ENCODE measurements at regions not wholly inside any gene's neighbourhood (a gene's known extent, or its start where the extent isn't known, plus 50 kb on each side); places are given as distances from the start of the nearest gene placed in this dataset.

DNA sequence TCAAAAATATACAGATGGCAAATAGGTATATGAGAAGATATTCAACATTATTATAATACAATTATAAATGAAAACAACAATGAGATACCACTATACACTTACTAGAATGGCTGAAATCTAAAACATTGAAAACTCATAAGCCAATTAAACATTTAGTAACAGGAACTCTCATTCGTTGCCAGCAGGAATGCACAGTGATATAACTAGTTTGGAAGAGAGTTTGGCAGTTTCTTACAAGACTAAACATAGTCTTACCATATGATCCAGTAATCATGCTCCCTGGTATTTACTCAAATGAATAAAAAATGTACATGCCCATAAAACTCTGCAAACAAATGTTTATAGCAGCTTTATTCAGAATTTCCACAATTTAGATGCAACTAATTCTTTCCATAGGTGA lies 476.2 kb upstream of the COBL start:
- no peak for DNase-seq

DNA sequence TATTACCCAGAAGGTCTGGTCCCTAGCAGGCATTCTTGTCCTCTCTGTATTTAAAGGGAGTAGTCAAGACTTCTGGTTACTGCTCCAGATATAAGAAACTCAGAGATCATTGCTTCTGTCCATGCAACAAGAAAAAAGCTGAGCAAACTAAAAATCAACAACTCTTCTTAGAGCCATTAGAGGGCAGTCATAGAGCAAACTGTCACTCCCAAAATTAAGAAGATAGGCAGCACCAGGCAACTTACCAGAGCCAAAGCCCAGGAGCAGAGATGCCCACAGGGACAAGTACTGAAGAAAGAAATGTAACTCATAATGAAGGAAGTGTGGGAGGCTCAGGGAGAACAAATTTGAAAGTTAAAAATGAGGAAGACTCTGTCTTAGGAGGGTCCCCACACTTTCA lies 472.9 kb upstream of the COBL start:
- DNase-seq = no peak

DNA sequence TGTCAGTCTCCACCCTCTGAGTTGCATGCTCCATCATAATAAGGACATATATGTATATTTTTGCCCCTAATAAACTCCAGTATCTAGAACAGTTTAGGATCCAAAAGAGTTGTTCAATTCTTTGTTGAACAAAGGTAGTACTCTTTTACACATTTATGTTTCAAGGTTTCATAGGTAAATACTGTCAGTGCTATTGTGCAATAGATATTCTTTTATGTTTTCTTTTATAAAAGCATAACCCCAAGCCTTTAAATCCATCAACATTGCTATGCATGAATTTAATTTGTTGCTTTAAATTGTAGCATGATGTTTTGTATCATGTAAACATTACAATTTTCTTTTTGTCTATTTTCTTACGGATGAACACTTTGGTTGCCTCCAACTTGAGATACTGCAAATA lies 469.7 kb upstream of the COBL start:
- DNase-seq = no peak

DNA sequence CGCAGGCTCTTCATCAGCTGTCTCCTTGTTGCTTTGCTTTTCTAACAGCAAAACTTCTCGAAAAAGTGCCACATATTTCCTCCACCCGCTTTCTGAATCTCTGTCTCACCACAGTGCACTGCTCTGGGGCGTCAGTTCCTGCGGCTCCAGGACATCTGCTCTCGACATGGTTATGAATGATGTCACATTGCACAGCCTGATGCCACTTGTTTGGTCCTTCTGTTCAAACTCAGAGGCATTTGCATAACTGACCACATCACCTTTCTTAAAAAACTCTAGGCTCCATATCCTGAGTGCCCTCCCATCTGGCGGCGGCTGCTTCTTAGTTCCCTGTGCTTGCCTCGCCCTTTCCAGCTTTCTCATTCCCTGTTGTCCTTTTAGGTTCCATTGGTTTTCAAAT lies 469.3 kb upstream of the COBL start:
- no peak for DNase-seq

DNA sequence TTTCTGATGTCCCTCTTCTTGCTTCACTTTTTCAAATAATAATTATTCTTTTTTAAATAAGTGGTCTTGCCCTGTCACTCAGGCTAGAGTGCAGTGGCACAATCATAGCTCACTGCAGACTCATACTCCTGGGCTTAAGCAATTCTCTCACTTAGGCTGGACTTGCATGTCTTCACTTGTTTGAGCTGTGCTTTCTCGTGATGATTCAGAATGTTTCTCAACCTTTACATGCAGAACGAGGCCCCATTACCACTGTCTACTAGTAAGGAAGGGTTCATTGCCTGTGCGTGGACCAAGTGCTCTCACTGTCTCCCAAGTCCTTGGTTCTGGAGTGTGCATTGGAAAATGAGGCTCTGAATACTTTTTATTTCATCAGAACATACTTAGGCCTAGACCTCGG lies 468.6 kb upstream of the COBL start:
- no peak for DNase-seq

DNA sequence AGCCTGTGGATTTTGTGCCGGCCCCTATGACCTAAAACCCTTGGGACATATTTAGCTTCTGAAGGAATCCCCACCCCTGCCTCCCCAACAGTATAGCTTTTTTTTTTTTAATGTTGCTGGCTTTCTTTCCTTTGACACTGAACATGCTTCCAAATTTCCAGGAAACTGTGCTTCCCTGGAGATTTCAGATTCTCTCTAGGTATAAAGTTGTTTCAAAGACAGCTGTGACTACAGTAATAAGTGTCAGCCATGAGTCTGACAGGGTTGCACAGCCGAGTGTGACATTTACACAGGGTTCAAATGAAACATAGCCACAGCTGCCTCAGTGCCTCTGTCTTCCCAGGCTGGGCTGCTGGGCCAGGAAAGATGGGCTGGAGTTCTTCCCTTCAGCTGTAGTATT lies 466.6 kb upstream of the COBL start:
- no peak for DNase-seq

DNA sequence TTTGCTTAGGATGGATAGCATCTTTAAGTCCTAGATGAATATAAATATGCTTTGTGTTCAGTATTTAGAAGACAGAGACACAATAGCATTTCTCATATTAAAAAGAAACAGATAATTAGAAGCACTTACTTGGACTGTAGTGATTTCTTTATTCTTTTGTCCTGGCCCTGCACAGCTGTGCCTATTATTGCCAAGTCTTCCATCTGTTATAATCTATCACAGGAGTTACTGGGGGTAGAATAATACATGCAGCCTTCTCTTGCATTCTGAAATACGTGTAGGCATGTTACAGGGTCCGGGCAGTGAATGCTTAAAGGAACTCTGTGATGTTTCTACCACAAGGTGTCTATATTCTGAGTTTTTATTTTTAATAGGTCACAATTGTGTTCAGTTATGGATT lies 461.5 kb upstream of the COBL start:
- DNase-seq = no peak

DNA sequence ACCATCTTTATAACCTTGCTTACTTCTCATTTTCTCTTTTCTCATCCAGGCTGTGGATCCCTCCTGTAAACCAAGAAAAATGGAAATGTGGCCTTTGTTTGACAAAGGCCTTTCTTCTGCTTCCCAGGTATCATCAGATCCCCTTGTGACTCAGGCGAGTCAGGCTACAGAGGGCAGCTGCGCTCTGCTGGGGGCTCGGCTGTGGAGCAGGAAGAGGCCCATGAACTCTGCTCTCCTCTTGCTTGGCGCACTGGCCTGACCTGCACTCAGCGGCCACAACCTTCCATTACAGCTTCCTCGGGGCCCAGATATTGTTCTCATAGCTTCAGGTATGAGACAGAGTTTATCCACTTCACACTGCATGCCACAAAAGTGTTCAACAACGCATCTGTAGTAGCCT lies 457.6 kb upstream of the COBL start:
- no peak for DNase-seq

DNA sequence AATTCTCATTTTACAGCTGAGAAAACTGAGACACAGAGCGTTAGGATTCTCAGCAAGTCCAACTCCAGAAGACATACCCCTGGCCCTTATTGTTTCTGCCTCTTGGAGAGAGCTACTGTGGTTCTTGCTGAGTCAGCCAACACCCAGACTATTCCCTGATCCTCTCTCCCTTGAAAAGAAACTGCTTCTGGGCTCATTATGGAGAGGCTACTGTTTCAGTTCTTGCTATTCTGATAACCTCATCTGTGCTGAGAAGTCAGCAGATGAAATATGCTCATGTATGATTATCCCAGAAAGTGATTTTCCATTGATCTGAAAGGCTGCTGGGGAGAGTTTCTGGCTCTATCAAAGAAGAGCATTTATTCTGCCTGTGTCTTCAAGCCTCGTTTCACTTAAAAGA lies 455.6 kb upstream of the COBL start:
- no peak for DNase-seq

DNA sequence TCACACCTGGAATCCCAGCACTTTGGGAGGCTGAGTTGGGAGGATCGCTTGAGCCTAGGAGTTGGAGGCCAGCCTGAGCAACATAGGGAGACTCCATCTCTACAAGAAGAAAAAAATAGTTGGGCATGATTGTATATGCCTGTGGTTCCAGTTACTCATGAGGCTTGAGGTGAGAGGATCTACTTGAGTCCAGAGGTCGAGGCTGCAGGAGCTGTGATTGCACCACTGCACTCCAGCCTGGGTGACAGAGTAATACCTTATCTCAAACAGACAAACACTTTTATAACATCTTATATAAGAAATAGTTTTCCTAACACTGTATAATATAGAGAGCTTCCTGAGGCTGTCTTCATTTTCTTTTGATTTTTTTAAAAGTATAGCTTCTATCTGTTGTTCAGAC lies 448.4 kb upstream of the COBL start:
- DNase-seq = no peak

DNA sequence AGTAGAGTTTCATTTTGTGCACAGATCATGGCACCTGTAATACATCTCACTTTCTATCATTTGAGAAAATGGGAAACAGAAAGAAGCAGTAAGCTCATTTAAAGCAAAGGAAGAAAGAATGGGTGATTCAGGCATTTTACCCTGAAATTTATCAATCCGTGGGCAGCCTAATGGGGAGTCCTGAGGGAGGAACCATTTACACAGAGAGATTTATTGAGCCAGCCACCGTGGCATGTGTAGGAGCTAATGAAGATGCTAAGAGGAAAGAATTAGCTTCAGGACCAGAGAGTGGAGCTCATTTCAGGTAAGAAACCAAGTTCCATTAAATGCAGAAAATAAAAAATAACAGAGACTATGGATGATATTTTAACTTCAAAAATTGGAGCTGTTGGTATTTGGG lies 443.4 kb upstream of the COBL start:
- DNase-seq = no peak

DNA sequence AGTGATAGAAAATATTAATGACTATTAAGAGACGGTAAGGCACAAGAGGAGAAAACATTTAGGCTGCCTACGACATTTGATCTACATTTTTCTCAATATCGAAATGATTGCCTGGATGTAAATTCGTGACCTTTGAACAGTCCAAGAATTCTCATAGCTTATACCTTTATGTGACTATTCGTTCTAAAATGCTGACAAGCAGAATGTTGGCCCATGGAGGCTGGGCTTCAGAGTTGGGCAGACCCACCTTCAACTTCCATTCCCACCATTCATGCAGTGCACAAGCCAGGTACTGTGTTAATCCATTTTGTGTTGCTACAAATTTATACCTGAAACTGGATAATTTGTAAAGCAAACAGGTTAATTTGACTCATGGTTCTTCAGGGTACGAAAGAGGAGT lies 441.4 kb upstream of the COBL start:
- DNase-seq = no peak

DNA sequence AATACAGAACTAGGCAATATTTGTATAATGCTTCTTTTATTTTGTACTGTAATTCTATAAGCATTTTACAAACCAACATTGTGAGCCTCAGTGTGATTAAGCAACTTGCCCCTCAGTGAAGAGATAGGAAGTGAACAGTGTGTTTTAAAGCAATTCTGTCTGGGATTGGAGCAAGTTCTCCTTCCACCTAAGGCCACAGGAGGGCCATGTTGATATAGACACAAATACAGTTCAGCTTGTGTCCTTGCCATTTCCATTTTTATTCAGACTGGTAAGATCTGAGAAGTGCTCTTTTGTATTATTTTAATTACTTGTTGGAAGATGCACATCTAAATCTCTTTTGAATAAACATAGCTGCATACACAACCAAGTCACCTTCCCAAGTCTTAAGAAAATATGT lies 416.3 kb upstream of the COBL start:
- peak; percentile 0 for DNase-seq

DNA sequence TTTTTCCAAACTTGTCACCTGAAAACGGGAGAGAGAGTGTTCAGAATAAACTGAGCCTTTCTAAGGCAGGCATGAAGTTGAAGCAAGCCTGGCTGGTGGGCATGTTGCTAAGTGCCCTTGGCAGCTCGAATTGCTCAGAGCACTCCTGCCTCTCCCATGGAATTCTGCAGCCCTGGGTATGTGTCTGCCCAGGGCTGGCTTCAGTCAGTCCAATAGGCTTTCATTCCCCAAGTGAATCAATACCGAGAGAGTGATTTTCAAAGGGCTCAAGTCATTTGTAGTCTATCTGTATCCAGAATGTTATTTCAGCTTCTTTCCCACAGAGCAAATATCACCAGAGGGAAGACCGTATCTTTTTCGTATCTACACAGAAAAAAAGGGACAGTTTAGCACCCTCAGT lies 415.5 kb upstream of the COBL start:
- no peak for DNase-seq

DNA sequence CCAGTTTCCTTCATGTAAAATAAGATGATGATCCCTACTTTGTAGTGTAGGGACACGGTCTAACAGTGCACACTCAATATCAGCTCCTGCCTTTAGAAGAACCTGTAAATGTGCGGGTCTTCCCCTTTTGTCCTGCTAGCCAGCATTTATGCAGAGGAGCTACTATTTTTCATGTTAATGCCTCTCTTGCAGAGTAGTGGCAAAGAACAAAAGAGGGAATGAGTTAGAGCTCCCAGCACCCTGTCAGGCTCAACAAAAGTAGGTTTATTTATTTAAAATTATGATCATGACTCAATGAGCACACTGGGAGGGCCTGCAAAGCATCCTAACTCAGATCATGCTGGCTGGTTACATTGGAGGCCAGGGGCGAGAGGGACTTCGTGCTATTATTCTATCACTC lies 414.5 kb upstream of the COBL start:
- DNase-seq = no peak

DNA sequence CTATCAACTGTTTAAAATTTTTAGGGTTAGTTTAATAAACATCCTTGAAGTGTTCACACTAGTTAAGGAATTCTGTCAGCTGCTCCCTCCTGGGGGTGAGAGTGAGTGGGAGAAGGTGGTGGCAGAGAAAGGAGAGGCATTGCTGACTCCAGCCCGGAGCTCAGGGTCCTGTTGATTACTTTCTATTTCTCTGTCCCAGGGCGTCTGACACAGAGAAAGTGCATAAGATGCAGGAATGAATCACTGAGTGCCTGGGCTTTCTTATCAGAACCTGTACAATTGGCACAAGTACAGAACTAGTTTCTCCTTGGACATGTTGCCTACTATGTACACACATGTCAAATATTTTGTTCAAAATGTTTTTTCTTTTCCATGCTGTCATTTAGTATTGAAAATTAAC lies 410.8 kb upstream of the COBL start:
- no peak for DNase-seq

DNA sequence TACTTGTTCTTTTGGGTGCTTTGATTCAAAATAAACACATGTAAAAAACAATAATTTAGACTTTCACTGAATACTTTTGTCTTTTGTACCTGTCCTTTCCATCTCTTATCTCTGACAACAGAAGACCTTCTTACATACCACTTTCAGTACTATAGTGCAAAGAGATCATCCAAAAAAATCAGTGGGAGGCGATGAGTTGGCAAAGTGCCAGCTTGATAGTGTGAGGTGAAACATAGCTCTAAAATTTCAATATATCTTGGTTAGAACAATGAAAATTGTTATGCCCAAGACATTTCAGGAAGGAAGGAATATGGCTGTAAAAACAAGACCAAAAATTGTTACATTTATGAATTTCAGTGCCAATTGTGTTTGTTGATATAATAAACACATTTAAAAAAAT lies 390.2 kb upstream of the COBL start:
- DNase-seq = no peak

DNA sequence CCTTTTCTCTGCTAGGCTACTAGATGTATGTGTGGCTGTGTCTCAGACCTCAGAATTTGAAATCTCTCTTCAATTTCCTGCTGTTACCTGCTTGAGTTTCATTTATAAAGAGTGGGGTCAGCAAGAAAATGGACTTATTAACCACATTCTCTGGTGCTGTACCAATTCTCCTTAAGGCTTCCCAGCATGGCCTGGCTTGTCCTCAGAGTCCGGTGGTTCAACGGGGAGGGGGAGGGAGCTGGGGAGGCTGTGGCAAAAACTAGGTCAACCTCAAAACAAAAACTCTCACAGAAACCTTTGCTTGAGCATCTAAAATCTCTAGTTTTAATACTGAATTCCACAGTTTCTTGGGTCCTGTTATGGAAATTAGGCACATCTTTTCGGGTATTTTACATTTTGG lies 389.1 kb upstream of the COBL start:
- DNase-seq = no peak

DNA sequence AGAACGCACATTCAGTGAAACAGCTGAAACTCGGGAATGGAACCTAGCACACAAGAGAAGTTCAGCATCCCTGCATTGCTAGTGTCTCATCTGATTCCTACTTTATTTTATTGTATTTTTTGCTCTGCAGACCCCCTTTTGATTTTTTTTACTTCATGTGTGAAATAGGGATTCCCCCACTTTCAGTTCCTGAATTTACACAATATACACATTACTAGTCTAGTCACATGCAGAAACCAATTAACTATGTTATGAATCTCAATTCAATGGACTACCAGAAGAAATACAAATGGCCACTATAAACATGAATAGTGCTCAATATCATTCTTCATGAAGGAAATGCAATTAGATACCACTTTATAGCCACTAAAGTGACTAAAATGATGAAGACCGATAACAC lies 386.1 kb upstream of the COBL start:
- DNase-seq = no peak

DNA sequence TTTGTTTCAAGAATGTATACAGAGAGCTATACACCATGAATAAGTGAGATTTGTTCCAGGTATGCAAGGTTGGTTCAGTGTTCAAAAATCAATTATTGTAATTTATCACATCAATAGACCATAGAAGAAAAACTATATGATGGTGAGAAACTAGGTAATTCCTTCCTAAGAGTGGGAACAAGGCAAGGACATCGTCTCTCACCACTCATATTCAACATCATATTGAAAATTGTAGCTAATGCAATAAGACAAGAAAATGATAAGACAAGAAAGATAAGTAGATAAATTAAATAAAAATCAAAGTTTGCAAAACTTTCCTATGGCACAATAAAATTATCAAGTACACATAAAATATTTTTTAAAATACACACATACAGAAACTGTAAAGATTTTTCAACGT lies 385.3 kb upstream of the COBL start:
- no peak for DNase-seq

DNA sequence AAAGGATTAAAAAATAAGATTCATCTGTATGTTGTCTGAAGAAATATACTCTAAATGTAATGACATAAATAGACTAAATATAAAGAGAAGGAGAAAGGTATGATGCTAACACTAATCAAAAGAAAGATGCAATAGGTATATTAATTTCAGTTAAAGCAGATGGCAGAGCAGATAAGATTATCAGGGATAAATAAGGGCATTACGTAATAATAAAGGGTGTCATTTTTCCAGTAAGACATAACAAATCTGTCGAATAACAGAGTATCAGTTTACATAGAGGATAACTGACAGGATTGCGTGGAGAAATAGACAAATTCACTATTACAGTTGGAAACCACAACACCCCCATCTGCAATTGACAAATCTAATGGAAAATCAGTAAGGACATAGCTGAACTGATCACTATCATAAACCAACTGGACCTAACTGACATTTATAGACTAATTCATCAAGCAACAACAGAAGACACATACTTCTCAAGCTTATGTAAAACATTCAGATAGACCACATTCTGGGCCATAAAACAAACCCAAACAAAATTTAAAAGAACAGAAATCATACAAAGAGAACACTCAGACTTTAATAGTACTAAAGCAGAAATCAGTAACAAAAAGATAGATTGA lies 384.1 kb upstream of the COBL start:
- DNase-seq = no peak

DNA sequence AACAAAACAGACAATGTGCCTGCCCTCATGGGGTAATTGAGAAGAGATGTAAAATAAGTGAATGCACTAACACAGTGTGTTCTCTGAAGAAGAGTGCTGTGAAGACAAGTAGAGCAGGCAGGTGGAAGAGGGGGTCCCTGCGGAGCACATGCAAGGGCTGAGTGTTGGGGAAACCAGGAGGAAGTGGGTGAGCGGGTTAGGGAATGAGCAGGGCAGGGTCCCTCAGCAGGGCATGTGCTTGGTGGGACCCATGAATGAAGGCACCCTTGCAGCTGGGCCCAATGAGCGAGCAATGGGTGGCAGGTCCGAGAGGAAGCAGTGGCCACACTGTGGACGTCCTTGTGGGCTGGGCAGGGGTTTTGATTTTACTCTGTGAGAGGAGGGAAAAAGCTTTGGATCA lies 376.6 kb upstream of the COBL start:
- DNase-seq = no peak

DNA sequence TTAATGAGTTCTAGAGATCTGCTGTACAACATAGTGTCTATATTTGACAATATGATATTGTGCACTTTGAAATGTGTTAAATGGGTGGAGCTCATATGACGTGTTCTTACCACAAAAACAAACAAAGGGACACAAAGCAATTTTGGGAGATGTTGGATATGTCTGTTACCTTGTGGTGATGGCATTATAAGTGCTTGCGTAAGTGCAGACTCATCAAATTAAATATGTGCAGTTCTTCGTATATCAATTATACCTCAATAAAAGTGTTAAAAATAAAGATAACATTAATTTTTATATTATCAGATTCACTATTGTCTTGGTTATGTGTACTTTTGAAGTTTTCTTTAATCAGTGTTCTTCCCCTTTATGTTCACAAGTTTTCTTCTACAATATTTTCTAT lies 372.9 kb upstream of the COBL start:
- no peak for DNase-seq

DNA sequence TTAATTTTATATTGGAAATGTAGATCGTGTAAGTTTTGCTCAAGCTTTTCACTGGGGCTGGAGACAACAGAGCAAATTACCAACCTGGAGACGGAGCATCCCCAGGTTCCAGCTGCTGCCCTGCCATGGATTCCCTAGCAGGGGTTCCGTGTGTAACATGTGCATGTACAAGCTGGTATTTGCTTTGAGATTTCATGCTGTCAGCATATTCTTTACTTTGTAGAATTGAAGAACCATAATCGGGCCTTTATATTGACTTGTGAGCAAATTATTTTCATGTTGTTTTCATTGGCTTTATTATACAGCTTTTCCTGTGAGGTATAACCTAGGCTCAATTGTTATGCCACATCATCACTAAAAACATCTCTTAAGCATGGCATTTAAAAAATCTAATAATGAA lies 369.2 kb upstream of the COBL start:
- DNase-seq = no peak
